ENCODE measurements at regions not wholly inside any gene's neighbourhood (a gene's known extent, or its start where the extent isn't known, plus 50 kb on each side); places are given as distances from the start of the nearest gene placed in this dataset.

DNA sequence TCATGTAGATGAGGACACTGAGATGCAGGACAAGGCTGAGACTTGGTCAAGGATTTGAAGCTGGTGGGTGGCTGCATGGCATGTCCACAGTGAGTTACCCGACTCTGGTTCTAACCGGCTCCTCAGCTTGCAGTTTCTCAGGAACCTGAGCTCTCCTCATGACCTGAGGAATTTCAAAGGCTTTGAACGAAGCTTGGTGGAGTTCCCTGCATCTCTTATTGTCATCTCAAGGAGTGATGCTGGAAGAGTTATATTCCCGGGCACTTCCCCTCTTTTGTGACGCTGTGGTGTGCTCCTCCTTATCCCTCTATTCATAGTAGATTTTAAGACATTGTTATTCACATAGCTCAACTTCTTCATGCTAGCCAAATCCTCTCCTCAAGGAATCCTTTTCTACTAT, 500.1 kb upstream of the HTR2A start:
- no CpG with 5 or more reads among the region's 5 CpGs for WGBS (ENCODE audit: extremely low coverage, insufficient read length, low lambda C conversion rate)
- no peaks in the 10 kb centered on the region for H3K79me2 ChIP-seq (ENCODE audit: insufficient read depth, low read length)
- no peaks in the 10 kb centered on the region for H4K20me1 ChIP-seq (ENCODE audit: control insufficient read depth, insufficient read depth, insufficient read length)
- no peaks in the 10 kb centered on the region for H3K9me3 Mint-ChIP-seq
- peak overlapping the region in 1 of 2 experiments; percentile 2; a peak in 2 of 5 replicates for H3K4me3 Mint-ChIP-seq
- H3K4me1 Mint-ChIP-seq = peaks cover 15% of the 10 kb centered on the region in 2 experiments
- no peak overlapping the region for H3K4ac ChIP-seq (ENCODE audit: low read depth, low read length)
- H2BK20ac ChIP-seq (ENCODE audit: low read depth, low read length, poor library complexity, severe bottlenecking) = no peak overlapping the region
- H2BK12ac ChIP-seq (ENCODE audit: insufficient read length, low read depth, low read length) = no peak overlapping the region
- peak overlapping the region; percentile 32 to 65 (median 59); a peak in 4 of 7 replicates for H3K27ac Mint-ChIP-seq
- H3K9ac ChIP-seq (ENCODE audit: extremely low read depth, insufficient read length, low read length) = no peak overlapping the region
- TF ChIP-seq, protein P1, sequence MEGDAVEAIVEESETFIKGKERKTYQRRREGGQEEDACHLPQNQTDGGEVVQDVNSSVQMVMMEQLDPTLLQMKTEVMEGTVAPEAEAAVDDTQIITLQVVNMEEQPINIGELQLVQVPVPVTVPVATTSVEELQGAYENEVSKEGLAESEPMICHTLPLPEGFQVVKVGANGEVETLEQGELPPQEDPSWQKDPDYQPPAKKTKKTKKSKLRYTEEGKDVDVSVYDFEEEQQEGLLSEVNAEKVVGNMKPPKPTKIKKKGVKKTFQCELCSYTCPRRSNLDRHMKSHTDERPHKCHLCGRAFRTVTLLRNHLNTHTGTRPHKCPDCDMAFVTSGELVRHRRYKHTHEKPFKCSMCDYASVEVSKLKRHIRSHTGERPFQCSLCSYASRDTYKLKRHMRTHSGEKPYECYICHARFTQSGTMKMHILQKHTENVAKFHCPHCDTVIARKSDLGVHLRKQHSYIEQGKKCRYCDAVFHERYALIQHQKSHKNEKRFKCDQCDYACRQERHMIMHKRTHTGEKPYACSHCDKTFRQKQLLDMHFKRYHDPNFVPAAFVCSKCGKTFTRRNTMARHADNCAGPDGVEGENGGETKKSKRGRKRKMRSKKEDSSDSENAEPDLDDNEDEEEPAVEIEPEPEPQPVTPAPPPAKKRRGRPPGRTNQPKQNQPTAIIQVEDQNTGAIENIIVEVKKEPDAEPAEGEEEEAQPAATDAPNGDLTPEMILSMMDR (conservative IDR thresholded peaks at IDR 0.05) = no peak
- no peak overlapping the region for H2BK120ac ChIP-seq (ENCODE audit: low read depth, low read length, poor library complexity, severe bottlenecking)
- H2BK15ac ChIP-seq (ENCODE audit: low read depth, low read length) = no peak overlapping the region
- no peak overlapping the region for H3K27ac ChIP-seq (ENCODE audit: insufficient read length, low read depth, low read length)
- no peak overlapping the region for H4K8ac ChIP-seq (replicated peaks; ENCODE audit: insufficient read length, low read depth, low read length)
- no peaks in the 10 kb centered on the region for H3K27me3 ChIP-seq (ENCODE audit: insufficient read depth, low read length)
- H3K14ac ChIP-seq (ENCODE audit: insufficient read depth, low read length) = no peak overlapping the region
- H3K23me2 ChIP-seq (ENCODE audit: insufficient read length, low read depth, low read length, poor library complexity, severe bottlenecking) = no peaks in the 10 kb centered on the region
- no peak overlapping the region for H3K18ac ChIP-seq (ENCODE audit: insufficient read length, low read depth, low read length)
- no peaks in the 10 kb centered on the region; a peak in 1 of 7 replicates for H3K36me3 Mint-ChIP-seq (ENCODE audit: insufficient read depth in 1 of 3, low read depth in 3 of 3)
- H3K56ac ChIP-seq (ENCODE audit: insufficient read length, low read depth, low read length) = no peak overlapping the region
- peaks cover 3% of the 10 kb centered on the region; the same call in 1 of the 2 replicates for H3K4me1 ChIP-seq (ENCODE audit: insufficient read depth, low read length)
- H4K91ac ChIP-seq (ENCODE audit: insufficient read length, low read depth, low read length) = no peak overlapping the region
- no peak overlapping the region for H2AFZ ChIP-seq (ENCODE audit: low read length)
- H3K23ac ChIP-seq (ENCODE audit: insufficient read length, low read depth, low read length) = no peak overlapping the region
- no peak overlapping the region for H3T11ph ChIP-seq (ENCODE audit: low read length)
- no peaks in the 10 kb centered on the region for H3K79me1 ChIP-seq (ENCODE audit: insufficient read depth, low read depth, low read length, poor library complexity, severe bottlenecking)
- no peak overlapping the region for H4K5ac ChIP-seq (ENCODE audit: insufficient read length, low read depth, low read length)
- H3K27me3 Mint-ChIP-seq (ENCODE audit: low read depth) = no peaks in the 10 kb centered on the region
- DNase-seq = no peak
- no peaks in the 10 kb centered on the region for H3K9me3 ChIP-seq (ENCODE audit: control insufficient read depth, low read depth, low read length)
- no peak overlapping the region for H2BK5ac ChIP-seq (ENCODE audit: insufficient read length, low read length)
- H3K4me2 ChIP-seq (ENCODE audit: insufficient read depth, insufficient read length, low read length) = no peak overlapping the region
- H2AK5ac ChIP-seq (ENCODE audit: insufficient read length, low read length) = no peak overlapping the region

Measured in H9 (cell line).